Embryonic facial prominence (tissue), 1 donor: ENCODE measurements at regions not wholly inside any gene's neighbourhood (a gene's known extent, or its start where the extent isn't known, plus 50 kb on each side); places are given as distances from the start of the nearest gene placed in this dataset.
"Not testable (repeated sequence)": the region's sequence is repeated elsewhere in the genome, so short reads cannot be mapped to it uniquely, and the experiment has no call there.

Experiments
- DNase-seq: peaks from one replicate; pipeline ENCODE4 v3.0.0-alpha.2; 2016; ENCODE audit errors: extremely low spot score

DNA sequence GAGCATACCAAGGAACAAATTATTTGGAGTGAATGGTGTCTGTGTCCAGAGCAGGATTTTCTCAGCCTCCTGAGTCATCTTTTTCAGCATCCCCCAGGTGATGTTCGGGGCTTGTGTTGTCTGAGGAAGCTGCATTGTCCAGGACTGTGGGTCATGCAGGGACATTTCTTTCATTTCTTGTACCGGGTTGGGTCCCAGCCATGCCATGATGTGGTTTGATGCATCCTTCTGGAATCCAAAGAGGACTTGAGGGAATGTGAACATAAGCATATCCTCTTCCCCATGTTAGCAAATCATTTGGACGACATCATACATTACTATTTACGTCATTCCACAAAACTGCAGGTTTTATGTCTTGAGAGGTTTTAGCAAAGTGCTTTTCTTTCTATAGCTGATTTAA lies 797.8 kb downstream of the CCDC85A start:
- DNase-seq = no peak

DNA sequence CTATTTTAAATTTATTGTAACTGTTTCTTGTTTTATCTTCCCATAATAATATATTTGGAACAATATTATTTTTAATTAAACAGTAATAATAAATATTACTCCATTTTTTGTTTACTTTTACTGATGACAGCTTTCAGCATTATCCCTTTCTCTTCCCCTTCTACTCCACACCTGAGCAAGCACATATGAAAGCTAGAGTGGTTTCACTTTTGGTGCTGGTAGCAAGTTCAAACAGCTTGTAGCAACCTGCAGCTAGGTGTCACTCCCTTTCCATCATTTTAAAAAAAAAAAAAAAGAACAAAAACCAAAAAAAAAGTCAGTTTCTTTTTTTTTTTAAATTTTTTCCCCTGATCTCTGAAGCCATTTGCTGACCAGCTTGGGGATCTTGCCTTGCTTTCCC lies 801.8 kb downstream of the CCDC85A start:
- DNase-seq = no peak

- no peak for DNase-seq
Observed at GRCh38 chr2:57022496-57022895, 838.7 kb downstream of the CCDC85A start.

- DNase-seq = no peak
Observed at GRCh38 chr2:57044931-57045635, 861.3 kb downstream of the CCDC85A start.

DNA sequence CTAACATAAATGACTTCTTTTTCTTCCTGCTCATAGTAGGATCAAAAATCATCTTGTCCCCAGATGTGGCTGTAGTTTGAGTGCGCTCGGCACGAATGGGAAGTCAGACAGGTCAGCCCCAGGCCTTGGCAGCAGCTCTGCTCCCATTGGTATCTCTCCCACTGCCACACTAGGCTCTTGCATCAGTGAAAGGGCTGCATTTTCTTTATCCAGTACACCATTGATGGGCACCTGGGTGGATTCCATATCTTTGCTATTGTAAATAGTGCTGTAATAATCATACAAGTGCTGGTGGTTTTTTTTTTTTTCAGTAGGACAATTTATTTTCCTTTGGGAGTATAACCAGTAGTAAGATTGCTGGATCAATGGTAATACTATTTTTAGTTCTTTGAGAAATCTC lies 865.5 kb downstream of the CCDC85A start:
- DNase-seq = no peak

GRCh38 chr2:57050007-57050406 lies 866.2 kb downstream of the CCDC85A start:
- DNase-seq = no peak

DNA sequence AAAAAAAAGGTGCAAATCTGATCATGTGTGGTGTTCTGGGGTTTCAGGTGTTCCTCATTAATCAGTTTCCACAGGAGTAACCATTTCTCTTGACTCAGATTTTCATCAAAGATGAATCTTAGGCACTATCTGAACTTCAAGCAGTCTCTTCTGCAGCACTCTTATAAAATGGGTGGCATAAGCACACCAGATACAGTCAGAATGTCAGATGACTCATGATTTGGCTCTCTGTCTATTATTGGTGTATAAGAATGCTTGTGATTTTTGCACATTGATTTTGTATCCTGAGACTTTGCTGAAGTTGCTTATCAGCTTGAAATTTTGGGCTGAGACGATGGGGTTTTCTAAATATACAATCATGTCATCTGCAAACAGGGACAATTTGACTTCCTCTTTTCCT lies 882.5 kb downstream of the CCDC85A start:
- not testable (repeated sequence) for DNase-seq

DNA sequence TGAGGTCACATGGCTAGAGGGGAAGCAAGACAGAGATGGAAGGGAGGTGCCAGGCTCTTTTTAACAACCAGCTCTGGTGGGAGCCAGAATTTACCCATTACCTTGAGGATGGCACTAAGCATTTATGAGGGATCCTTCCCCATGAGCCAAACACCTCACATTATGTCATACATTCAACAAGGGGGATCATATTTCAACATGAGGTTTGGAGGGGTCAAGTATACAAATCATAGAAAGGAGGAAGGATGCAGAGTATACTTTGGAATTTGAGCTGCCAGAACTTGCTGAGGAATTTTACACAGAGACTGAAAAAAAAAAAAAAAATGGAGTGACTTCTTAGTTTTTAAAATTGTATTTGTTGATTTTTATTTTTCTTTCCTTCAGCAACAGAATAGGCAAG lies 891.4 kb downstream of the CCDC85A start:
- no peak for DNase-seq

- DNase-seq = no peak
Observed at GRCh38 chr2:57080035-57080434, 896.2 kb downstream of the CCDC85A start.

- no peak for DNase-seq
Observed at GRCh38 chr2:57084697-57085281, 901.0 kb downstream of the CCDC85A start.

- DNase-seq = no peak
Observed at GRCh38 chr2:57093020-57093419, 909.2 kb downstream of the CCDC85A start.

DNA sequence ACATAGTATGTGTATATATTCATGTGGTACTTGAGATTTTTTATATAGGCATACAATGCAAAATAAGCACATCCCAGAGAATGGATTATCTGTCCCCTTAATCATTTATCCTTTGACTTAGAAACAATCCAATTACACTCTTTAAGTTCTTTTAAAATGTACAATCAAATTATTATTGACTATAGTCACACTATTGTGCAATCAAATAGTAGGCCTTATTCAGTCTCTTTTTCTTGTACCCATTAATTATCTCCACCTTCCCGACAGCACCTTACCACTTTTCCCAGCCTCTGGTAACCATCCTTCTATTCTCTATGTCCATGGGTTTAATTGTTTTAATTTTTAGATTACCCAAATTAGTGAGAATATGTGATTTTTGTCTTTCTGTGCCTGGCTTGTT lies 914.1 kb downstream of the CCDC85A start:
- no peak for DNase-seq

- no peak for DNase-seq
Observed at GRCh38 chr2:57100436-57100835, 916.6 kb downstream of the CCDC85A start.

- DNase-seq = no peak
Observed at GRCh38 chr2:57105694-57106093, 921.9 kb downstream of the CCDC85A start.

GRCh38 chr2:57107353-57107752 lies 923.6 kb downstream of the CCDC85A start:
- DNase-seq = no peak

- no peak for DNase-seq
Observed at GRCh38 chr2:57111531-57111930, 927.7 kb downstream of the CCDC85A start.

- no peak for DNase-seq
Observed at GRCh38 chr2:57119141-57119540, 927.5 kb upstream of the VRK2 start.

GRCh38 chr2:57126410-57126809 lies 920.2 kb upstream of the VRK2 start:
- DNase-seq = no peak

- no peak for DNase-seq
Observed at GRCh38 chr2:57139179-57139578, 907.4 kb upstream of the VRK2 start.

- DNase-seq = no peak
Observed at GRCh38 chr2:57141269-57141668, 905.3 kb upstream of the VRK2 start.

GRCh38 chr2:57146951-57147350 lies 899.7 kb upstream of the VRK2 start:
- DNase-seq = no peak

- no peak for DNase-seq
Observed at GRCh38 chr2:57156231-57156924, 890.2 kb upstream of the VRK2 start.

GRCh38 chr2:57160976-57161375 lies 885.6 kb upstream of the VRK2 start:
- DNase-seq = no peak
